GM21529 (cell line): ENCODE measurements at regions not wholly inside any gene's neighbourhood (a gene's known extent, or its start where the extent isn't known, plus 50 kb on each side); places are given as distances from the start of the nearest gene placed in this dataset.
A peak's percentile ranks its signal among the peaks of the same experiment; 100 is the strongest.

ENCODE experiments used
- ATAC-seq: cut with Tn5 transposase; IDR thresholded peaks from one replicate; pipeline ENCODE4 v1.9.1; 2021; ENCODE audit not compliant: unreplicated experiment

DNA sequence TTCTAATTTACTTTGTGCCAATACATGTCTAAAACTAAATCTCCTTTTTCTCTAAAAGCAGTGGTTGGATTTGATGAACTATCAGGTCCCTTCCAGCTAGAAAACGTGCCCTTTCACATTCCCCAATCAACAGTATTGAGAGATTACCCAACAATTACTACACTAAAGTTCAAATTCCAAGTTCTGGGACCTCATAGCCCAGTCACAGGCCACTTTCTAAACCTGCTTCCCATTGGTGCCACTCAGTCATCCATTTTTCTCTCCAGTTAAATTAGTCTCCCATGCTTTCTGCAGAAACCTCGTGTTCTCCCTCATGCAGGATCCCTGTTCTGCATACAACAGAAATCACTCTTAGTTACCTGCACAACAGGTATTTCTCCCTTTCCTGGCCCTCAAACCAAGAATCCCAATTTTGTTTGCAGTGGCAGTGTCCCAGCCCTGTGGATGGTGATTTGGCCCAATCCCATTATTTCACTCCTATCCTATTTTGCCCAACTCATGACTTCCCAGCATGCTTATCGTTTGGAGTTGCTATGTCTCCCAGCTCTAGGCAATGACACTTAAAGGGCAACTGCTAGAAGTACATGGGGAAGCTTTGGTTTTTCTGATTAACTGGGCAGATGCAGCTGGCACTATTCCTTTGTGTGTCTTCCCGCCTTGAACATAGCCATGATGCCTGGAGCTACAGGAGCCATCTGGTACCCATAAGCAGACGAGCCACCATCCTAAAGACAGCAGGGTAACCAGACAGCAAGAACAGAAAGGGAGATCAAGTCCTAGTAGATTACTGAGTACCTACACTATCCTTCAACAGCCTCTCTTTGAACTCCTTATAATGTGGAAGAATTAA, 224.2 kb downstream of the MINAR1 start:
- no peak for ATAC-seq

DNA sequence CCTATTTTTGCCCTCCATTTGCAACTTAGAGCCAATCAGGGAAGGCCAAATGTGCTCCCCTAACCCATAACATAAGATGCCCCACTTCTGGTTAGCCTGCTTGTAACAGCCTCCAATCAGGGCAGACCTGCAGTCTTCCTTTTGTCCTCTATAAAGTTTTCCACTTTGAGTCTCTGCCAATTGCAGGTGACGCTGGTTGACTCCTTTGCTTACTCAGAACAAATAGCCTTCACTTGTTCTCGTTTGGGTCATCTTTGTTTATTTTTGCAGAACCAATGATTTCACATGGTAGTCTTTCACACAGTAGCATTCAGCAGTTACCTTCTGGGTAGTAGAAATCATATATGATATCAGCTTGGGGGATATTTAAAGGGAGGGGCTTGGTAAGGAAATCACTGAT, 225.6 kb downstream of the MINAR1 start:
- no peak for ATAC-seq

DNA sequence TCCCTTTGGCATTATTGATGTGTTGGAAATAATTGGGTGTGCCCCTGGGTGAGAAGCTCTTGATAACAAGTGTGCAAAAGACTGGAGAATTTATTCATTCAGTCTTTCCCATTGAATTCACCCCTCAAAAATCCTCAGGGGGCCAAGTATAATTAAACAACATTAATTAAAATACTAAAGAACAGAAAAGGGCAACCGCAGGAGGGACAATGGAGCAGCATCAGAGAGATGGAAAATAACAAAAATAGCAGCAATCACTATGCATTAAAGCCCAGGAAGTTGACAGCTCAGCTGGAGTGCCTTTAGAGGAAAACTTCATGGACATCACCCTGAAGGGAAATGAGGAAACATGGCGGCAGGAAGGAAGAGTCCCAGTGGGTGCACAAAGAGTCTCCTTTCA, 227.6 kb downstream of the MINAR1 start:
- ATAC-seq = no peak

DNA sequence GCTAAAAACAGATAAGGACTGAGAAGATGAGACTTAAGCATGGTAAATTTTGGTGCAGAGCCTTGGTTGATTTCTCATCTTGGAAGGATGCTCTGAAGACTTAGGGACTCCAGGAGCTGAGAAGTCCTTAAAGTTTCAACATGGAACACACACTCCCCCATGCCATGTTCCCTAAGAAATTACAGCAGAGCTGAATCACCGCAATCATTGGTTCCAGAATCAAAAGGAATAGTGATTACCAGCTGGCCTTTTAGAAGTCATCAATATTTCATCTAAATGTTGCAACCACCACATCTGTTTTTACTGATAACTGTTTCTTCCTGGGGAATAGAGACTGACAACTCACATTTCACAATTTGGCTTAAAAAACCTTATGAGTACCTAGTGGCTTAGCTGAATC, 229.3 kb downstream of the MINAR1 start:
- no peak for ATAC-seq

DNA sequence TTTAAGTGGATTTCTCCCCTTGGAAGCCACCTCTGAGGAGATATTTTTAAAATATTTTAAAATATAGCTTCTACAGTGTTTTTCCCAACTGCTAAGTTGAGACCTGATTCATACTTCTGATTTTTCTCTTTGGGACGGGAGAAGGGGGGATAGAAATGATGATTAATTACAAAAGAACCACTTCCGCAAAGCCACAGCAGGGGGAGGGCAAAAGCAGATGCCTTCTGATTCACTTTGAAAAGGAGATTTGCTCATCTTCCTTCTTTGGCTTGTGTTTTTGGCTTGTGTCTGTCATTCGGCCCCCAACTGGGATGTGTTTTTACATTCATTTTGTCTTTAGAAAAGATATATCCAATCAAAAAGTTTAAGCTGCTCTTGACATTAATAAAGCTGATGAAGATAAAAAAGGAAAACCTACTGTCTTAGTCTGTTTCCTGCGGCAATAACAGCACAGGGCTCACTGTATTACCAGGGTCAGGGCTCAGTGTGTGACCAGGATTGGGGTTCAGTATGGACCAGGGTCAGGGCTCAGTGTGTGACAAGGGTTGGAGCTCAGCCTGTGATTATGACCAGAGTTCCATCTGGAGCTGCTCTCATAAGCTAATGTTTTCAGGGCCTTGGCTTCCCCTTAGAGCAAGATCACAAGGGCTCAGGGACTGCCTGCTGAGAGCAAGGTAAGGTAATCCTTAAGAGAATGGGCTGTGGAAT, 223.2 kb downstream of the MTHFS start:
- peak; percentile 86 for ATAC-seq

DNA sequence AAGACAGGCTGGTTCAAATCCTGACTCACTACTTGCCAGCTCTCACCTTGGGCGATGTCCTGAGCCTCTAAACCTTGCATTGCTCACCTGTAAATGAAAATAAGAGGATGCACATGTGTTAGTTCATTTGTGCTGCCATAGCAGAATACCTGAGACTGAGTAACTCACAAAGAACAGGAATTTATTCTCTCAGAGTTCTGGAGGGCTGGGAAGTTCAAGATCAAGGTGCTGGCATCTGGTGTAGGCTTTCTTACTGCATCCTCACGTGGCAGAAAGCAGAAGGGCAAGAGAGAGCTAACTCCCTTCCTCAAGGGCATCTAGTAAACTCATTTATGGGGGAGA, 222.7 kb downstream of the MTHFS start:
- no peak for ATAC-seq

DNA sequence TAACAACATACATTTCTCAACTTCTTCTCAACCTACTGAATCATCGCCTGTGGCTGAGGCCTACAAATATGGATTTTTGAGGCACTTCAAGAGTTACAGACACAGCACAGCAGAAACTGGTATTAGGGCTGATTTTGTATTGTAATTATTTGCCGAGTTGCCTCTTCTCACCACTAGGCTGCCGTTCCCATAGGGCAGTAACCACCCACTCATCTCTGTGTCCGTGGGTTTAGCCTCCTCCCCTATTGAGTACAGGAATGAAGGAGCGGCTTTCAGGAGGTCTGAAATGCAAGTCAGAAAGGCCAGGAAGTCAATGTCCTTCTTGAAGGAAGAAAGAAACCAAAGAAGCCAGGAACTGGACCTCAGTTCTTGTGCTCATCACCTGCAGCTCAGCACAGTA, 220.8 kb downstream of the MTHFS start:
- ATAC-seq = no peak

DNA sequence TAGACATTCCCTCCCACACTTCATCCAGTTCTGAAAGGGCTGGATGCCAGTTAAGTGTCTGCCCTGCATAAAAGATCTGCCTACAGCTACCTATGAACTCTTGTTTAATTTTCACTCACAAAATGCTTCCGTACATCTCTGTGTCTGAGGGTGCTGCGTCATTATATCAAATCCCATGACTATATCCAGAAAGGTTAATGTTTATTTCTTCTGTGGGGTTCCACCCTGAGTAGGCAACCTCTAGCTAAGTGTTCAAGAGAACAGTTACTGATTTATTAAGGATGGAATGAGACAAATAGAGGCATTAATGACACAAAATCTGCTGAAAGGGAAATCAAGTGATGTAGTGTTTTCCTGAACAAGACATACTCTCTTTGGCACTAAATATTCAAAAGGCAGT, 220.2 kb downstream of the MTHFS start:
- ATAC-seq = no peak

DNA sequence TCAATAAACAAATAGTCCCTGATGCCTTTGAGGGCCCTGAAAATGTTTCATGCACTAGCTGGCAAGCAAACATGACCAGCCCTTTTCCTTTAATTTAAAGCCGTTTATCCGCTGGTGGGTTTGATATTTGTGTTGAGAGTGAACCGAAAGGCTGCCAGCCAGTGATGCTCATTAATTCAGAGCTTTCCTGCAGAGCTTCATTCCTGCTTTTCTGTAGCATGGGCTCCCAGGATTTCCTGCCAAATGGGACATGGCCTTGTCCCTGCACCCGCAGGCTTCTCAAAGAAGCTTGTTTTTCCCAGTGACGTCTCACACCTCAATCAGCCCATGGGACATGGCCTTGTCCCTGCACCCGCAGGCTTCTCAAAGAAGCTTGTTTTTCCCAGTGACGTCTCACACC, 219.6 kb downstream of the MTHFS start:
- no peak for ATAC-seq

DNA sequence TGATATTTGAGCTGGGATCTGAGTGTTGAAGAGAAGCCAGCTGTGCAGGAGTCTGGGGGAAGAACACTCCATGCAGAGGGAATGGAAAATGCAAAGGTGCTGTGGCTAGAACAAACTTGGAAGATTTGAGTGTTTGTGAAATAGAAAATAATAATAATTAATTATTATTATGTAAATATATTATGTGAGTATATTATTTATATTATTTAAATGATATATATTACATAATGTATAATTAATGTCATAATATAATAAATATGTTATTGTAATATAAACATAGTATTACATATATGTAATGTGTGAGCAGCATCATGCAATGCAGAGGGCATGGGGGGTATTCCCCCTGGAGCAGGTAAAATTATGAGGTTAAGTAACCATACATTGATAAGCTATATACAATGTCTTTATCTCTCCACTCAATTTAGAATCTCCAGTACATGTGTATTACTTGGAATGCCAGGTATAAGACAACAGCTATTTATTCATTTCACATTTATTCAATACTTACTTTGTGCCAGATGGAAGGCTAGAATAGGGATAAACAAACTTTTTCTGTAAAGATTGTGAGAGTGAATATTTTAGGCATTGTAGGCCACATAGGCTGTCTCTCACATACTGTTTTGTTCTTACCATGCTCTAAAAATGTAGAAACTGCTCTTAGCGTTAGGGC, 218.6 kb downstream of the MTHFS start:
- ATAC-seq = no peak

DNA sequence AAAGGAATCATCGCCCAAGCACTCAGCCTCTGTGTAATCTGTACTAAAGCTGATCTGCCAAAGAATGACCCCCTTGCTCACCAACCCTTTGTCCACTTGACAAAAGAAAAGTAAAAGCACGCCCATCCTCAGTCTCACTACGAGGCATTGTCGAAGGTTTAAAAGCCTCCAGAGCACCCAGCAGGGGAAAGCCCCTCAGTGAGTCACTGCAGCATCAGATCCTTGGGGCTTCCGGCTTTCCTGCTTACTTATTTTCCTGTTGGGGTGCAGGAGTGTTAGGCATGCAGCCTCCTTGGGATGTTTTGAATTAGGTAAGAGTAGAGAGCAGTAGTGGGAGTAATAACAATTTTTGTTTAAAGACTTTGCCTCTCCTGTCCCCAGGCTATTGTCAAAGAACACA, 216.1 kb downstream of the MTHFS start:
- ATAC-seq = peak; percentile 71

DNA sequence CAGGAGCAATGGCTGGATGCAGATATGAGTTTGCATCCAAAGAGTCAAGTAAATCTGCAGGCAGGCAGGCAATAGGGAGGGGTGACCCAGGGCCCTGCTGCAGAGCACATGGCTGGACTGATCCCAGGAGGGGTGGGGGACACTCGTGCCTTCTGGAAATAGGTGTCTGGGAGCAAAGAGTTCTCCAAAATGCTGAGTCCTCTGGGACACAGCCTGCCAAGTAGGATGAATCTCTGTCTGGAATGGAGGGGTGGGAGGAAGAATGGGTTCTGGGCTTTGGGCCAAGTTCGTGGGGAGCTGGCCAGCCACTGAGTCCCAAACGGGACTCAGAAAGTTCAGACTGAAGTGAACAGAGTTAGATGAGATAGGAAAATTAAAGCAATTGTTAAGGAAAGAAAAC, 214.5 kb downstream of the MTHFS start:
- no peak for ATAC-seq

DNA sequence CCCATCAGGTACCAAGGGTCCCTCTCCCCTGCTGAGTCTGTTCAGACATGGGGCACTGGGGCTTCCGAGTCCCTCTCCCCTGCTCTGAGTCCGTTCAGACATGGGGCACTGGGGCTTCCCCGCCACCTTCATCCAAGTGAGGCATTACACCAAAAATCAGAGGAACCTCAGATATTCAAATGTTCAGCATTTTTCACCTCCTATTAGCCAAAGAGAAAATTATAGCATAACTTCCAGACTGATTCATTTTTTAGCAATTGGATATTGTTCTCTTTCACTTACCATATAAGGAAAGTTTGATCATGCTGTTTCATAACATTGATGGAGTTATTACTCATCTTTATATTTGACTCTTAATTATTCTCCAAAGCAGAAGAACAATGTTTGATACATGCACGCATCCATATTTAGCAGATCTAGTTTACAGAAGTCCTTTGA, 213.9 kb downstream of the MTHFS start:
- ATAC-seq = no peak

DNA sequence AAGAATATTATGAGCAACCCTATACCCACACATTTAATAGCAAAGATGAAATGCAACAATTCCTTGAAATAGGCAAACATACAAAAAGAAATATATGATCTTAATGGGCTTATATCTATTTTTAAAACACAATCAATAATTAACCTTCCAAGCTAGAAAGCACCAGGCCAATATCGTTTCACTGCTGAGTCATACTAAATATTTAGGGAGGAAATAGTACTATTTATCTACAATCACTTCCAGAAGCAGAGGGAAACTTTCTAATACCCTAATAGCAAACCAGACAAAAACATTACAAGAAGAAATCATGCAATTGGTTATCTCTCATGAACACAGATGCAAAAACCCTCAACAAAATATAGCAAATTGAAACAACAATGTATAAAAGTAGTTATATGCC, 207.8 kb downstream of the MTHFS start:
- ATAC-seq = no peak

DNA sequence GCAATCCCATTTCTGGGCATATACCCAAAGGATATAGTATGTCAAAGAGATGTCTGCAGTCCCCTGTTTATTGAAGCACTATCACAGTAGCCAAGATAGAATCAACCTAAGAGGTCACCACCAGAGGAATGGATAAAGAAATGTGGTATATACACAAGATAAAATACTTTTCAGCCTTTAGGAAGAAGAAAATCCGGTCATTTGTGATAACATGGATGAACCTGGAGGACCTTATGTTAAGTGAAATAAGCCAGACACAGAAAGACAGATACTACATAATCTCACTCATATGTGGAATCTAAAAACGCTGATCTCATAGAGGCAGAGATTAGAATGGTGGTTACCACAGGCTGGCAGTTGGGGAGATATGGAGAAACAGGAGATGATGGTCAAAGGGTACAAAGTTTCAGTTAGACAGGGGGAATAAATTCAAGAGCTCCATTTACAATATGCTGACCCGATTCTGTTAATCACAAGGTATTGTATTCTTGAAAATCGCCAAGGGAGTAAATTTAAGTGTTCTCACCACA, 195.8 kb downstream of the MTHFS start:
- ATAC-seq = no peak

DNA sequence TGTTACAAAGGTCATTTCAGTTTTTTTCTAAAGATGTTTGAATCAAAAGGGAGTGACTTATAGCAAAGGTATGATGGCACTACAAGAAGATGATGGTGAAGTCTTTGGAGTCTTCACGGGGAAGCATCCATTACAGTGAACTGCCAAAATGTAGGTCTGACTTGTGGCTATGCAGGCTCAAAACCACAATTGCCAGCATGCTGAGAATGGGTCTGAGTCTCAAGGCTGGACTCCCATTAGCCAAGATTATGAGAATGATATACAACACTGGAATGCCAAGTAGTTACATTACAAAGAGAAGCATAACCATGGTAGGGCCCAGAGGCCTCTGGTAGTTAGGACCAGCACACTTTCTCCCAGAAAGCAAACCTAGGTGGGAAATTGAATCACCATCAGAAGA, 194.2 kb downstream of the MTHFS start:
- no peak for ATAC-seq

DNA sequence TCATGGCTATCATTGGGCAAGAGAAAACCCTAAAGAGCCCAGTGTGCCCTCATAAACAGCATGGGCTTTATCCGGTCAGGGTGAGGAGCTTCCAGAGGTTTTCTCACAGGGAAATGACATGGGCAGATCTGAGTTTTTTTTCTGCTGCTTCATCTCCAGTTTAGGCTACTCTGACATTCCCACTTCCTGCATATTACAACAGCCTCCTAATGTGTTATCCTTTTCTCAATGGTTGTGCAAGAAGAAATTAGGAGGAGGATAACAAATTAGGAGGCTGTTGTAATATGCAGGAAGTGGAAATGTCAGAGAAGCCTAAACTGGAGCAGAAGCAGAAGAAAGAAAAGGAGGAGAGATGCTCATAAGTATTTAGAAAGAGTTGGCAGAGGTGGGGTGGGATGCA, 175.6 kb downstream of the MTHFS start:
- ATAC-seq = no peak

DNA sequence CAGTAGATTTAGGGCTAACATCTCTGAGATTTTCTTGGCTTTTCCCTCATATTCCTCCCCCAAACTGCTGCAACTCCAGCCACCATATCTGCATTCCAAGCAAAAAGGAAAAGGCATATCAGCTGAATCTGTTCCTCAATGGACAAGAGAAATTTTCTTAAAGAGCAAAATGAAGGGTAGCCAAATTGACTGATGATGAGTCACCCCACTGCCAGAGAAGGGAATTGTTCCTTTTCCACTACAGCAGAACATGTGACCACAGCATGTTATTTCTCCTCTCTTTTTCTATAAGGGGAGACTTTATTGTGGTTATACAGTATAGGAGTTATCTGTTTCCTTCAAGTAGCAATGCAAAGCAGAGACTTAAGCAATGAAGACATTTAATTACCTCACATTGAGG, 172.5 kb downstream of the MTHFS start:
- ATAC-seq = no peak

DNA sequence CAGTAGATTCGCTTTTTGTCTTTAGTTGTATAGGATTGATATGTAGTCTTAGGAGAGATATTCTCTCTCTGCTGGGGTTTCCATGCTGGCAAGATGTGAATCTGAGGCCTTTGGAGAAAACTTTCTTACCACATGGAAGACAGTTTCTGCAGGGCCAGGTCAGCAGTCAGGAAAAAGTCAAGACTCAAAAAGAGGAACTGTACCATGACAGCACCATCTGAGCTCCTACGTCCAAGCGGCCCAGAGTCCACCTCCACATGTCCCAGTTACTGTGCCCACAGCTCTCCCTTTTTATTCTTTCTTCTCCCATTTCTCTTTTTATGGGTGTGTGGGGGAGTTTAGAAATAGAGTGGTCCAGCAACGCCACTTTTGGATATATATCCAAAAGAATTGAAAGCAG, 172.0 kb downstream of the MTHFS start:
- ATAC-seq = no peak

DNA sequence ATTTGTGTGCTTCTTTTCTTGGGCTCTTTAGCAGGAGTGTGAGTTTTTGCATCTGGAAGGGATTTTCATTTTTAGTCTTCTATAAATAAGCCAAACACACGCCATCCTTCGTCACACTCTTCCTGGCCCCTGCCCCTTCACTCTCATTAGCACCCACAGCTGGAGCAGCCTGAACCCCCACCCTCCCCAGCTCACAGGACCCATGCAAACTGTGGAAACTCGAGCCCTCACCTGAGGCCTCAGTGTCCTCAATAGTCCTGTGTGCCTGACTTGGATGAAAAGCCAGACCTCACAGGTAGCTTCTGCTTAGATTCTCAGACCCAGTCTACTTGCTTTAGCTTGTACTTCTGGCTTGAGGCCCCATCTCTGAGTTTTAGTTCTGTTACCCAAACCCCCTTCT, 167.9 kb downstream of the MTHFS start:
- ATAC-seq = no peak

DNA sequence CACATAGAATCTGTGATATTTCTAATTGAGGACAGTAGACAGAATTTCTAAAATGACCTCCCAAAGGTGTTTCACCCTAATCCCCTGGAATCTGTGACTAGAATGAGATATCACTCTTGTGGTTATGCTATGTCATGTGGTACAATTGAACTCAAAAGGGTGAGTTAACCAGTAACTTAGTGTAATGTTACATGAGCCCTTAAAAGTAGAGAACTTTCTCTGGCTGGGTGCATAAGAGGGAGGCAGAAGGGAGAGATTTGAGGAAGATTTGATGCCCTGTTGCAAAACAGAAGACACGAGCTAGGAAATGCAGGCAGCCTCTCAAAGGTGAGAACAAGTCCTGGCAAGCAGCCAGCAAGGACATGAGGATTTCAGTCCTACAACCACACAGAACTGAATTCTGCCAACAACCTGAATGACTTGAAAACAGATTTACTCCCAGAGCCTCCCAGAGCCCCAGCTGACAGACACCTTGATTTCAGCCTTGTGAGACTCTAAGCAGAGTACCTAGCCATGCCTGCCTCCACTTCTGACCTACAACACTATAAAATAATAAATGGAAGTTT, 160.3 kb downstream of the MTHFS start:
- ATAC-seq = no peak

DNA sequence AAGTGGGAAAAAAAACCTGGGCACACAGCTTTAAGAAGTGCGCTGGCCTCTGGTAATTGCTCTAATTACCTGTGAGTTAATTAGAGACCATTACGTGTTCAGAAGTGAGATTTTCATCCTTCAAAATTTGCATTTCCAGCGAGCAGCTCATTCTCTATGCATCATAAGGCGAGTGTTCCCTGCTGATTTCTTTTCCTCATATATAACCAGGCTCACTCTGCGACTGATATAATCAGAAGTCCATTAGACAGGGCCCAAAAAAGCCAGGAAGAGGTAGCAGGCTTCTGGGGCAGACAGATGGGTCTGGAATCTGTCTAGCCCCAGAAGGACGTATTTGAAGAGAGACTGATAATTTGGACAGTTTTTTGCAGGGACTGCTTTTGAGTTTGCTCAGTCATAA, 158.7 kb downstream of the MTHFS start:
- no peak for ATAC-seq
